ENCODE measurements at regions not wholly inside any gene's neighbourhood (a gene's known extent, or its start where the extent isn't known, plus 50 kb on each side); places are given as distances from the start of the nearest gene placed in this dataset.

DNA sequence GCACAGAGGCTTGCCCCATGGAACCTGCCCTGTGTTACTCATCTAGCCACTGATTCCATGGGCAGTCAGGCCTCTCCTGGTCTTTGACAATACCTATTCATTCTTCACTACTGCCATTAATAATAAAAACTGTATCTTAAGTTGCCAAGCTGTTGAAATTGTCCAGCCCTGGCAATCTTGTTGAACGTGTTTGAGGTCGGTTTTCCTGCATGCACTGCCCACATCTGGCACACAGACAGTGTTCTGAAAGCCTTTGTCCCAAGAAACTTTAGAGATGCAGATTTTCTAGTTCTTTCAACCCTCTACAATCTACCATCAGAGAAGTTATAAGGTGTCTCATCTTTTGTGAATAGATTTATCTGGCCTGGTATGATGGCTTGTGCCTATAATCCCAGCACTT lies 567.2 kb upstream of the NECTIN3 start (continued):
- TF ChIP-seq, protein P1, sequence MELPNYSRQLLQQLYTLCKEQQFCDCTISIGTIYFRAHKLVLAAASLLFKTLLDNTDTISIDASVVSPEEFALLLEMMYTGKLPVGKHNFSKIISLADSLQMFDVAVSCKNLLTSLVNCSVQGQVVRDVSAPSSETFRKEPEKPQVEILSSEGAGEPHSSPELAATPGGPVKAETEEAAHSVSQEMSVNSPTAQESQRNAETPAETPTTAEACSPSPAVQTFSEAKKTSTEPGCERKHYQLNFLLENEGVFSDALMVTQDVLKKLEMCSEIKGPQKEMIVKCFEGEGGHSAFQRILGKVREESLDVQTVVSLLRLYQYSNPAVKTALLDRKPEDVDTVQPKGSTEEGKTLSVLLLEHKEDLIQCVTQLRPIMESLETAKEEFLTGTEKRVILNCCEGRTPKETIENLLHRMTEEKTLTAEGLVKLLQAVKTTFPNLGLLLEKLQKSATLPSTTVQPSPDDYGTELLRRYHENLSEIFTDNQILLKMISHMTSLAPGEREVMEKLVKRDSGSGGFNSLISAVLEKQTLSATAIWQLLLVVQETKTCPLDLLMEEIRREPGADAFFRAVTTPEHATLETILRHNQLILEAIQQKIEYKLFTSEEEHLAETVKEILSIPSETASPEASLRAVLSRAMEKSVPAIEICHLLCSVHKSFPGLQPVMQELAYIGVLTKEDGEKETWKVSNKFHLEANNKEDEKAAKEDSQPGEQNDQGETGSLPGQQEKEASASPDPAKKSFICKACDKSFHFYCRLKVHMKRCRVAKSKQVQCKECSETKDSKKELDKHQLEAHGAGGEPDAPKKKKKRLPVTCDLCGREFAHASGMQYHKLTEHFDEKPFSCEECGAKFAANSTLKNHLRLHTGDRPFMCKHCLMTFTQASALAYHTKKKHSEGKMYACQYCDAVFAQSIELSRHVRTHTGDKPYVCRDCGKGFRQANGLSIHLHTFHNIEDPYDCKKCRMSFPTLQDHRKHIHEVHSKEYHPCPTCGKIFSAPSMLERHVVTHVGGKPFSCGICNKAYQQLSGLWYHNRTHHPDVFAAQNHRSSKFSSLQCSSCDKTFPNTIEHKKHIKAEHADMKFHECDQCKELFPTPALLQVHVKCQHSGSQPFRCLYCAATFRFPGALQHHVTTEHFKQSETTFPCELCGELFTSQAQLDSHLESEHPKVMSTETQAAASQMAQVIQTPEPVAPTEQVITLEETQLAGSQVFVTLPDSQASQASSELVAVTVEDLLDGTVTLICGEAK (IDR thresholded peaks at IDR 0.05; ENCODE audit: borderline replicate concordance): no peak
- TF ChIP-seq BRCA1 (IDR thresholded peaks at IDR 0.05; ENCODE audit: low read depth, low read length): no peak
- no peak for TF ChIP-seq NFYB (IDR thresholded peaks at IDR 0.05; ENCODE audit: insufficient read depth, low read depth, low read length)
- no peak for TF ChIP-seq HCFC1 (IDR thresholded peaks at IDR 0.05; ENCODE audit: low read length)
- TF ChIP-seq, protein P2, sequence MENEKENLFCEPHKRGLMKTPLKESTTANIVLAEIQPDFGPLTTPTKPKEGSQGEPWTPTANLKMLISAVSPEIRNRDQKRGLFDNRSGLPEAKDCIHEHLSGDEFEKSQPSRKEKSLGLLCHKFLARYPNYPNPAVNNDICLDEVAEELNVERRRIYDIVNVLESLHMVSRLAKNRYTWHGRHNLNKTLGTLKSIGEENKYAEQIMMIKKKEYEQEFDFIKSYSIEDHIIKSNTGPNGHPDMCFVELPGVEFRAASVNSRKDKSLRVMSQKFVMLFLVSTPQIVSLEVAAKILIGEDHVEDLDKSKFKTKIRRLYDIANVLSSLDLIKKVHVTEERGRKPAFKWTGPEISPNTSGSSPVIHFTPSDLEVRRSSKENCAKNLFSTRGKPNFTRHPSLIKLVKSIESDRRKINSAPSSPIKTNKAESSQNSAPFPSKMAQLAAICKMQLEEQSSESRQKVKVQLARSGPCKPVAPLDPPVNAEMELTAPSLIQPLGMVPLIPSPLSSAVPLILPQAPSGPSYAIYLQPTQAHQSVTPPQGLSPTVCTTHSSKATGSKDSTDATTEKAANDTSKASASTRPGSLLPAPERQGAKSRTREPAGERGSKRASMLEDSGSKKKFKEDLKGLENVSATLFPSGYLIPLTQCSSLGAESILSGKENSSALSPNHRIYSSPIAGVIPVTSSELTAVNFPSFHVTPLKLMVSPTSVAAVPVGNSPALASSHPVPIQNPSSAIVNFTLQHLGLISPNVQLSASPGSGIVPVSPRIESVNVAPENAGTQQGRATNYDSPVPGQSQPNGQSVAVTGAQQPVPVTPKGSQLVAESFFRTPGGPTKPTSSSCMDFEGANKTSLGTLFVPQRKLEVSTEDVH (IDR thresholded peaks at IDR 0.05; ENCODE audit: low read depth, partially characterized antibody): no peak
- no peak for TF ChIP-seq ZNF384 (IDR thresholded peaks at IDR 0.05; ENCODE audit: borderline replicate concordance, low read depth, low read length)

Measured in GM12878 (cell line).